ENCODE measurements at regions not wholly inside any gene's neighbourhood (a gene's known extent, or its start where the extent isn't known, plus 50 kb on each side); places are given as distances from the start of the nearest gene placed in this dataset.
"Not testable (repeated sequence)": the region's sequence is repeated elsewhere in the genome, so short reads cannot be mapped to it uniquely, and the experiment has no call there.

- Histone ChIP-seq H3K9me3 (ENCODE audit: control insufficient read depth in 3 of 3, low read length in 3 of 3) (no peaks in the 10 kb centered on the region), H3K4me3 (ENCODE audit: low read length in 3 of 3) (no peak overlapping the region), H3K27ac (ENCODE audit: low read depth, low read length) (peak overlapping the region; percentile 6), H3K9ac (ENCODE audit: low read depth in 1 of 3, low read length in 3 of 3) (no peak overlapping the region), H3K36me3 (ENCODE audit: control insufficient read depth in 3 of 3, insufficient read depth in 3 of 3, low read length in 3 of 3) (no peaks in the 10 kb centered on the region), H3K4me1 (ENCODE audit: control insufficient read depth in 3 of 3, insufficient read depth in 3 of 3, low read length in 3 of 3) (peaks cover 5 to 22% (median 16%) of the 10 kb centered on the region in 3 donors), H3K27me3 (ENCODE audit: control insufficient read depth in 3 of 3, insufficient read depth in 3 of 3, low read length in 3 of 3) (no peaks in the 10 kb centered on the region)
Measured at GRCh38 chr4:128657638-128658037, 151.9 kb upstream of the JADE1 start.

DNA sequence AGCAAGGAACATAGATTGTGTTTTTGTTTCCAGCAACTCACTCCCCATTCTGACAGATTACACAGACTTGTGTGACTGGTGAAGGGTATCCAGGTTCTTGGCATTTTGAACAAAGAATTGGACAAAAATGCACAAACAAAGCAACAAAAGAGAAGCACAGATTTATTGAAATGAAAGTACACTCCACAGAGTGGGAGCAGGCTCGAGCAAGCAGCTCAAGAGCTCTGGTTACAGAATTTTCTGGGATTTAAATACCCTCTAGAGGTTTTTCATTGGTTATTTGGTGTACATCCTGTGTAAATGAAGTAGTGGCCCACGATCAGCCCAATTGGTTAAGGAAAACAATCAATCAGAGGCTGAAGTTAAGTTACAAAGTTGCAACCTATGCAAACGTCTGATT, 155.0 kb upstream of the JADE1 start:
- Histone ChIP-seq H3K9me3 (ENCODE audit: control insufficient read depth in 3 of 3, low read length in 3 of 3) (no peaks in the 10 kb centered on the region), H3K36me3 (ENCODE audit: control insufficient read depth in 3 of 3, insufficient read depth in 3 of 3, low read length in 3 of 3) (no peaks in the 10 kb centered on the region), H3K27ac (ENCODE audit: low read depth, low read length) (no peak overlapping the region), H3K4me3 (ENCODE audit: low read length in 3 of 3) (no peak overlapping the region), H3K27me3 (ENCODE audit: control insufficient read depth in 3 of 3, insufficient read depth in 3 of 3, low read length in 3 of 3) (no peaks in the 10 kb centered on the region), H3K4me1 (ENCODE audit: control insufficient read depth in 3 of 3, insufficient read depth in 3 of 3, low read length in 3 of 3) (peaks cover 3 to 16% (median 15%) of the 10 kb centered on the region in 3 donors), H3K9ac (ENCODE audit: low read depth in 1 of 3, low read length in 3 of 3) (no peak overlapping the region)

GRCh38 chr4:128653527-128654444, 155.7 kb upstream of the JADE1 start:
- H3K27me3 ChIP-seq (ENCODE audit: control insufficient read depth in 3 of 3, insufficient read depth in 3 of 3, low read length in 3 of 3), result no peaks in the 10 kb centered on the region
- no peak overlapping the region for H3K4me3 ChIP-seq (ENCODE audit: low read length in 3 of 3)

DNA sequence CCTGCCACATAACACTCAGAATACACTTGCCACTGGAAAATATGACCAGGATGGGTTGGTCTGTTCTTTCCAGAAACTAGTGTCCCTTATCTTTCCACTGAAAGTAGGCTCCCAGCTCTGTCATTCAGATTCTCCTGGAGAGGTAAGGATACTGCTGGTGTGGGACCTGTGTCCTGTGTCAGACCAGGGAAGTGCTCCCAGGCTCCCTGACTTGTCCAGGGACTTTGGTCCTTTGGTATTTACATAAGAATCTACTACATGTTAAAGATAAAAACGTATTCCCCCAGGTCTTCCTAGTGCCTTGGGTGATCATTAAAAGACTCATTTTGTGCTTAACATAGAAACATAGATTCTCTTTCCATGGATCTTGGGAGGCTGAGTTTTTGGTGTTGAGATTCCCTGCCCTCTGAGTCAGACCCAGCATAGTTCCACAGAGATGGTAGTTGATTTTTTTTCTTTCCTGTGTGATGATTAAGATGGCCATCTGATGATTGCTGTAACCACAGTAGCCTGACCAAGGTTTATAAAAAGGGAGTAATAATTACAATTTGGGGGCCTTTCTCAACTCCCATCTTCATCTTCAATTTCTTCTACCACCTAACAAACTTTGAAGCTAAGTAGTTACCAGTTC, 159.8 kb upstream of the JADE1 start:
- H3K27me3 ChIP-seq (ENCODE audit: control insufficient read depth in 3 of 3, insufficient read depth in 3 of 3, low read length in 3 of 3), result no peaks in the 10 kb centered on the region
- H3K9ac ChIP-seq (ENCODE audit: low read depth in 1 of 3, low read length in 3 of 3), result no peak overlapping the region
- peaks cover 0 to 12% (median 5%) of the 10 kb centered on the region in 3 donors for H3K4me1 ChIP-seq (ENCODE audit: control insufficient read depth in 3 of 3, insufficient read depth in 3 of 3, low read length in 3 of 3)
- H3K4me3 ChIP-seq (ENCODE audit: low read length in 3 of 3), result no peak overlapping the region
- no peaks in the 10 kb centered on the region for H3K9me3 ChIP-seq (ENCODE audit: control insufficient read depth in 3 of 3, low read length in 3 of 3)
- no peak overlapping the region for H3K27ac ChIP-seq (ENCODE audit: low read depth, low read length)
- no peaks in the 10 kb centered on the region for H3K36me3 ChIP-seq (ENCODE audit: control insufficient read depth in 3 of 3, insufficient read depth in 3 of 3, low read length in 3 of 3)

More at GRCh38 chr4:128653527-128654444, 155.7 kb upstream of the JADE1 start:
- Histone ChIP-seq H3K36me3 (ENCODE audit: control insufficient read depth in 3 of 3, insufficient read depth in 3 of 3, low read length in 3 of 3) (no peaks in the 10 kb centered on the region), H3K9ac (ENCODE audit: low read depth in 1 of 3, low read length in 3 of 3) (no peak overlapping the region), H3K4me1 (ENCODE audit: control insufficient read depth in 3 of 3, insufficient read depth in 3 of 3, low read length in 3 of 3) (peaks cover 3 to 16% (median 15%) of the 10 kb centered on the region in 3 donors), H3K27ac (ENCODE audit: low read depth, low read length) (peak overlapping the region; percentile 12), H3K9me3 (ENCODE audit: control insufficient read depth in 3 of 3, low read length in 3 of 3) (no peaks in the 10 kb centered on the region)

- H3K9ac ChIP-seq (ENCODE audit: low read depth in 1 of 3, low read length in 3 of 3), result no peak overlapping the region
- no peaks in the 10 kb centered on the region for H3K36me3 ChIP-seq (ENCODE audit: control insufficient read depth in 3 of 3, insufficient read depth in 3 of 3, low read length in 3 of 3)
- H3K4me1 ChIP-seq (ENCODE audit: control insufficient read depth in 3 of 3, insufficient read depth in 3 of 3, low read length in 3 of 3), result peaks cover 0 to 10% (median 5%) of the 10 kb centered on the region in 3 donors
- H3K27ac ChIP-seq (ENCODE audit: low read depth, low read length), result no peak overlapping the region
- no peaks in the 10 kb centered on the region for H3K27me3 ChIP-seq (ENCODE audit: control insufficient read depth in 3 of 3, insufficient read depth in 3 of 3, low read length in 3 of 3)
- H3K4me3 ChIP-seq (ENCODE audit: low read length in 3 of 3), result no peak overlapping the region
- H3K9me3 ChIP-seq (ENCODE audit: control insufficient read depth in 3 of 3, low read length in 3 of 3), result no peaks in the 10 kb centered on the region
Measured at GRCh38 chr4:128649161-128649560, 160.3 kb upstream of the JADE1 start.

DNA sequence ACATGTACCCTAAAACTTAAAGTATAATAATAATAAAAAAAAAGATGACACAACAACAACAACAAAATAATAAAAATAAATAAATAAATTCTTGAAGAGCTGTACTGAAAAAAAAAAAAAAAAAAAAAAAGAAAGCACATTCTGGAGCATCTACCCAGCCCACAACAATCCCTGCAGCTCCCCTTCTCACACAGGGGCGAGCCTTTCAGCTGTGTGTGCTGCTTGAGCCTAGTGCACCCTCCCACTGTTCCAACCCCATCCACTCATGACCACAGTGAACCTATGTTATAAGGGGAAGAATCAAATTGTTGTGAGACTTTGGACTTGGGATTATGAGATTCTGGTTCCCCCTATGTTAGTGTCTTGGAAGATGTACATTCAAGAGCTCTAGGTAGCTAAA, 161.5 kb upstream of the JADE1 start:
- H3K36me3 ChIP-seq (ENCODE audit: control insufficient read depth in 3 of 3, insufficient read depth in 3 of 3, low read length in 3 of 3), result no peaks in the 10 kb centered on the region
- H3K4me3 ChIP-seq (ENCODE audit: low read length in 3 of 3), result no peak overlapping the region
- no peaks in the 10 kb centered on the region for H3K27me3 ChIP-seq (ENCODE audit: control insufficient read depth in 3 of 3, insufficient read depth in 3 of 3, low read length in 3 of 3)
- H3K9me3 ChIP-seq (ENCODE audit: control insufficient read depth in 3 of 3, low read length in 3 of 3), result no peaks in the 10 kb centered on the region
- H3K4me1 ChIP-seq (ENCODE audit: control insufficient read depth in 3 of 3, insufficient read depth in 3 of 3, low read length in 3 of 3), result no peaks in the 10 kb centered on the region
- H3K9ac ChIP-seq (ENCODE audit: low read depth in 1 of 3, low read length in 3 of 3), result no peak overlapping the region
- H3K27ac ChIP-seq (ENCODE audit: low read depth, low read length), result no peak overlapping the region

DNA sequence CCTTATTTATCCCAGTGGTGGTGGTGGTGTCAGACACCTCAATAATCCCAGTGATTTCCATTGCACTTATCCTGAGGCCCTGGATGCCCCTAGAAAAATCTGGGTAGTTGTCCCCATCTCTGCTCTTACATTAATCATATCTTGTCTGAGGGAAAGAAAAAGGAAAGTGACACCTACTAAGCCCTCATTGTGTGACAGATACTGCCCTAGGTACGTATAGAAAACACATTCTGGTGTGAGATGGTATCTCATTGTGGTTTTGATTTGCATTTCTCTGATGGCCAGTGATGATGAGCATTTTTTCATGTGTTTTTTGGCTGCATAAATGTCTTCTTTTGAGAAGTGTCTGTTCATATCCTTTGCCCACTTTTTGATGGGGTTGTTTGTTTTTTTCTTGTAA, 162.6 kb upstream of the JADE1 start:
- H3K9me3 ChIP-seq (ENCODE audit: control insufficient read depth in 3 of 3, low read length in 3 of 3); H3K27ac ChIP-seq (ENCODE audit: low read depth, low read length); H3K36me3 ChIP-seq (ENCODE audit: control insufficient read depth in 3 of 3, insufficient read depth in 3 of 3, low read length in 3 of 3); H3K4me1 ChIP-seq (ENCODE audit: control insufficient read depth in 3 of 3, insufficient read depth in 3 of 3, low read length in 3 of 3); H3K9ac ChIP-seq (ENCODE audit: low read depth in 1 of 3, low read length in 3 of 3); H3K4me3 ChIP-seq (ENCODE audit: low read length in 3 of 3); H3K27me3 ChIP-seq (ENCODE audit: control insufficient read depth in 3 of 3, insufficient read depth in 3 of 3, low read length in 3 of 3): not testable (repeated sequence)

DNA sequence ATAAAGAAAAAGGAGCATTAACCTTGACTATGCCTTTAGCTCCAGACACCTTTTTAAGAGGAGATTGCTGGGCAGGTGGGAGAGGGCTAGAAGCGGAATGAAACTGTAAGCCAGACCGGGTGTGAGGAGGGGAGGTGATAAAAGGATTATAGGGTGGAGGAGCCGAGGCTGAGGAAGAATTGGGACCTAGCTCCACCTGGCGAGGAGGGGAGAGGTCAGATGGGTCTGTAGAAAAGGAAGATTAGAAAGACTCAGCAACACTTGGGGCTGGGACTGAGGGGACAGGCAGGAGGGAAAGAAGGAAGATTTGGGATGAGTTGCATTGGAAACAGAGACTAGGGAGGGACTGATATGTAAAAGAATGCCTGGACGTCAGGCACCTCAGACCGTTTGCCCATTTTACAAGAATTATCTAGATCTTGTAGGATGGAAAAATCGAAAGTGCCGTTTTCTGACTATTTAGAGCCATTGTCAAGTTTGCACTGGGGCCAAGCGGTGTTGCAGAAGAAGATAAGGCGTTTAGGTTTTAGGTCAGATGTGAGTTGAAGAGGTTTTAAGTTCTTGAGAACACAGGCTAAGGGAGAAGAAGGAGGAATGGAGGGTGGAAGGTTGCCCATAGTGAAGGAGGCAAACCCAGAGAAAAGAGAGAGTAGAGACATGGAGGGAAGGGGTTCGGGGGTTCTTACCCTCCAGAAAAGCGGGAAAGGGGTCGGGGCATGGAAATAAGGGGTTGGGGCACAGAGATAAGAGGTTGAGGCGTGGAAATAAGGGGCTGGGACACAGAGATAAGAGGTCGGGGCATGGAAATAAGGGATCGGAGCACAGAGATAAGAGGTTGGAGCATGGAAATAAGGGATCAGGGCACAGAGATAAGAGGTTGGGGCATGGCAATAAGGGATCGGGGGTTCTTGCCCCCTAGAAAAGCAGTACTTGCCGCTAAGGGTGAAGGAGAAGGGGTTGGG, 164.5 kb upstream of the JADE1 start:
- not testable (repeated sequence) for H3K9ac ChIP-seq (ENCODE audit: low read depth in 1 of 3, low read length in 3 of 3); H3K4me1 ChIP-seq (ENCODE audit: control insufficient read depth in 3 of 3, insufficient read depth in 3 of 3, low read length in 3 of 3)

GRCh38 chr4:128644107-128644506, 165.4 kb upstream of the JADE1 start:
- not testable (repeated sequence) for H3K9ac ChIP-seq (ENCODE audit: low read depth in 1 of 3, low read length in 3 of 3); H3K27me3 ChIP-seq (ENCODE audit: control insufficient read depth in 3 of 3, insufficient read depth in 3 of 3, low read length in 3 of 3); H3K27ac ChIP-seq (ENCODE audit: low read depth, low read length); H3K36me3 ChIP-seq (ENCODE audit: control insufficient read depth in 3 of 3, insufficient read depth in 3 of 3, low read length in 3 of 3); H3K4me1 ChIP-seq (ENCODE audit: control insufficient read depth in 3 of 3, insufficient read depth in 3 of 3, low read length in 3 of 3); H3K9me3 ChIP-seq (ENCODE audit: control insufficient read depth in 3 of 3, low read length in 3 of 3); H3K4me3 ChIP-seq (ENCODE audit: low read length in 3 of 3)

More for the DNA sequence above, 164.5 kb upstream of the JADE1 start:
- H3K36me3 ChIP-seq (ENCODE audit: control insufficient read depth in 3 of 3, insufficient read depth in 3 of 3, low read length in 3 of 3); H3K27me3 ChIP-seq (ENCODE audit: control insufficient read depth in 3 of 3, insufficient read depth in 3 of 3, low read length in 3 of 3); H3K9me3 ChIP-seq (ENCODE audit: control insufficient read depth in 3 of 3, low read length in 3 of 3); H3K4me3 ChIP-seq (ENCODE audit: low read length in 3 of 3); H3K27ac ChIP-seq (ENCODE audit: low read depth, low read length): not testable (repeated sequence)

Data from skeletal muscle tissue (tissue), 3 donors.